GM23338 (cell line): ENCODE measurements at regions not wholly inside any gene's neighbourhood (a gene's known extent, or its start where the extent isn't known, plus 50 kb on each side); places are given as distances from the start of the nearest gene placed in this dataset.

Experiments
- ATAC-seq: fragments of 200-7000 bp; cut with Tn5 transposase; 3 replicates; pipeline ENCODE4 v1.9.1; 2020
- DNase-seq: peaks from one replicate; pipeline ENCODE4 v3.0.0-alpha.2; 2015; ENCODE audit warnings: low spot score
- H2AFZ ChIP-seq: fragments of 200-600 bp; sonication (generic); 2 replicates; pipeline ENCODE4 v1.8.0; 2016; ENCODE audit warnings: antibody characterized with exemption, mild to moderate bottlenecking, moderate library complexity
- H3F3A ChIP-seq: fragments of 200-600 bp; sonication (generic); replicated peaks from 2 replicates; pipeline ENCODE4 v1.8.0; 2017; ENCODE audit warnings: antibody characterized with exemption, mixed run types, low read depth
- H3K27ac ChIP-seq: fragments of 200-600 bp; sonication (generic); 2 replicates; pipeline ENCODE4 v1.6.1; 2016; ENCODE audit warnings: low read depth
- H3K27me3 ChIP-seq: fragments of 200-600 bp; sonication (generic); 2 replicates; pipeline ENCODE4 v1.8.0; 2016; ENCODE audit warnings: mild to moderate bottlenecking, mixed run types, moderate library complexity; ENCODE audit not compliant: insufficient read depth
- H3K36me3 ChIP-seq: fragments of 200-600 bp; sonication (generic); 2 replicates; pipeline ENCODE4 v1.8.0; 2016; ENCODE audit warnings: mild to moderate bottlenecking; ENCODE audit not compliant: insufficient read depth
- H3K4me1 ChIP-seq: fragments of 200-600 bp; sonication (generic); 2 replicates; pipeline ENCODE4 v1.8.0; 2016; ENCODE audit warnings: mild to moderate bottlenecking, moderate library complexity; ENCODE audit not compliant: insufficient read depth
- H3K4me2 ChIP-seq: fragments of 200-600 bp; sonication (generic); 2 replicates; pipeline ENCODE4 v1.7.1; 2017; ENCODE audit warnings: mixed run types
- H3K4me3 ChIP-seq: fragments of 200-600 bp; sonication (generic); 2 replicates; pipeline ENCODE4 v1.6.1; 2016; ENCODE audit warnings: mixed run types
- H3K79me2 ChIP-seq: fragments of 200-600 bp; sonication (generic); replicated peaks from 2 replicates; pipeline ENCODE4 v1.8.0; 2017; ENCODE audit warnings: mild to moderate bottlenecking; ENCODE audit not compliant: insufficient read depth
- H3K9me2 ChIP-seq: fragments of 200-600 bp; sonication (generic); 2 replicates; pipeline ENCODE4 v1.8.0; 2017; ENCODE audit not compliant: insufficient read depth
- H4K20me1 ChIP-seq: fragments of 200-600 bp; sonication (generic); replicated peaks from 2 replicates; pipeline ENCODE4 v1.8.0; 2017; ENCODE audit warnings: mild to moderate bottlenecking; ENCODE audit not compliant: insufficient read depth
- H3K27ac Mint-ChIP-seq: 2 replicates; pipeline ENCODE4 v1.8.0; 2020; ENCODE audit warnings: inconsistent platforms, mild to moderate bottlenecking, moderate library complexity, mixed read lengths
- H3K27me3 Mint-ChIP-seq: 3 replicates; pipeline ENCODE4 v1.8.0; 2022; ENCODE audit warnings: low read depth, mild to moderate bottlenecking, moderate library complexity, mixed read lengths, inconsistent platforms; ENCODE audit not compliant: insufficient read depth, poor library complexity
- H3K36me3 Mint-ChIP-seq: 3 replicates; pipeline ENCODE4 v1.8.0; 2021; ENCODE audit warnings: low read depth, mild to moderate bottlenecking, inconsistent platforms, moderate library complexity, mixed read lengths
- H3K4me1 Mint-ChIP-seq: 3 replicates; pipeline ENCODE4 v1.8.0; 2020; ENCODE audit warnings: mild to moderate bottlenecking, inconsistent platforms, mixed read lengths
- H3K4me3 Mint-ChIP-seq: 3 replicates; pipeline ENCODE4 v1.8.0; 2021; ENCODE audit warnings: moderate library complexity, mild to moderate bottlenecking, inconsistent platforms, mixed read lengths
- H3K9me3 Mint-ChIP-seq: 3 replicates; pipeline ENCODE4 v1.8.0; 2020; ENCODE audit warnings: moderate library complexity, mild to moderate bottlenecking, inconsistent platforms, mixed read lengths
- EZH2 ChIP-seq: fragments of 200-600 bp; sonication (generic); IDR thresholded peaks from one replicate; pipeline ENCODE4 v1.8.0; 2017; ENCODE audit warnings: antibody characterized with exemption, mild to moderate bottlenecking, low read depth; ENCODE audit not compliant: unreplicated experiment
- EZH2phosphoT487 ChIP-seq: fragments of 200-600 bp; sonication (generic); IDR thresholded peaks from one replicate; pipeline ENCODE4 v1.8.1; 2018; ENCODE audit warnings: antibody characterized with exemption; ENCODE audit not compliant: unreplicated experiment
- JUNB ChIP-seq: IDR thresholded peaks from one replicate; pipeline ENCODE4 v1.6.1; 2016; ENCODE audit warnings: antibody characterized with exemption; ENCODE audit not compliant: unreplicated experiment
- ZNF331 ChIP-seq: fragments of 250-450 bp; sonication (Bioruptor Pico); IDR thresholded peaks from 2 replicates; pipeline ENCODE4 v1.5.0; 2020; ENCODE audit warnings: low read depth, mild to moderate bottlenecking, moderate library complexity
- TF ChIP-seq, protein P1 (sequence below): fragments of 250-450 bp; sonication (Bioruptor Pico); IDR thresholded peaks from 2 replicates; pipeline ENCODE4 v1.5.0; 2020; ENCODE audit warnings: mild to moderate bottlenecking, moderate library complexity
- TF ChIP-seq, protein P2 (sequence below), 2 experiments: fragments of 200-600 bp in 1 of 2; sonication (generic) in 1 of 2; conservative IDR thresholded peaks; 2 replicates each; pipeline versions ENCODE4 v1.5.1 to v1.6.1; 2016 to 2017; ENCODE audit warnings: antibody characterized with exemption in 2 of 2, low read depth in 2 of 2, mild to moderate bottlenecking in 2 of 2, moderate library complexity in 1 of 2

GRCh38 chr6:148044261-148044751, 298.3 kb upstream of the SASH1 start (continued):
- TF ChIP-seq, protein P1, sequence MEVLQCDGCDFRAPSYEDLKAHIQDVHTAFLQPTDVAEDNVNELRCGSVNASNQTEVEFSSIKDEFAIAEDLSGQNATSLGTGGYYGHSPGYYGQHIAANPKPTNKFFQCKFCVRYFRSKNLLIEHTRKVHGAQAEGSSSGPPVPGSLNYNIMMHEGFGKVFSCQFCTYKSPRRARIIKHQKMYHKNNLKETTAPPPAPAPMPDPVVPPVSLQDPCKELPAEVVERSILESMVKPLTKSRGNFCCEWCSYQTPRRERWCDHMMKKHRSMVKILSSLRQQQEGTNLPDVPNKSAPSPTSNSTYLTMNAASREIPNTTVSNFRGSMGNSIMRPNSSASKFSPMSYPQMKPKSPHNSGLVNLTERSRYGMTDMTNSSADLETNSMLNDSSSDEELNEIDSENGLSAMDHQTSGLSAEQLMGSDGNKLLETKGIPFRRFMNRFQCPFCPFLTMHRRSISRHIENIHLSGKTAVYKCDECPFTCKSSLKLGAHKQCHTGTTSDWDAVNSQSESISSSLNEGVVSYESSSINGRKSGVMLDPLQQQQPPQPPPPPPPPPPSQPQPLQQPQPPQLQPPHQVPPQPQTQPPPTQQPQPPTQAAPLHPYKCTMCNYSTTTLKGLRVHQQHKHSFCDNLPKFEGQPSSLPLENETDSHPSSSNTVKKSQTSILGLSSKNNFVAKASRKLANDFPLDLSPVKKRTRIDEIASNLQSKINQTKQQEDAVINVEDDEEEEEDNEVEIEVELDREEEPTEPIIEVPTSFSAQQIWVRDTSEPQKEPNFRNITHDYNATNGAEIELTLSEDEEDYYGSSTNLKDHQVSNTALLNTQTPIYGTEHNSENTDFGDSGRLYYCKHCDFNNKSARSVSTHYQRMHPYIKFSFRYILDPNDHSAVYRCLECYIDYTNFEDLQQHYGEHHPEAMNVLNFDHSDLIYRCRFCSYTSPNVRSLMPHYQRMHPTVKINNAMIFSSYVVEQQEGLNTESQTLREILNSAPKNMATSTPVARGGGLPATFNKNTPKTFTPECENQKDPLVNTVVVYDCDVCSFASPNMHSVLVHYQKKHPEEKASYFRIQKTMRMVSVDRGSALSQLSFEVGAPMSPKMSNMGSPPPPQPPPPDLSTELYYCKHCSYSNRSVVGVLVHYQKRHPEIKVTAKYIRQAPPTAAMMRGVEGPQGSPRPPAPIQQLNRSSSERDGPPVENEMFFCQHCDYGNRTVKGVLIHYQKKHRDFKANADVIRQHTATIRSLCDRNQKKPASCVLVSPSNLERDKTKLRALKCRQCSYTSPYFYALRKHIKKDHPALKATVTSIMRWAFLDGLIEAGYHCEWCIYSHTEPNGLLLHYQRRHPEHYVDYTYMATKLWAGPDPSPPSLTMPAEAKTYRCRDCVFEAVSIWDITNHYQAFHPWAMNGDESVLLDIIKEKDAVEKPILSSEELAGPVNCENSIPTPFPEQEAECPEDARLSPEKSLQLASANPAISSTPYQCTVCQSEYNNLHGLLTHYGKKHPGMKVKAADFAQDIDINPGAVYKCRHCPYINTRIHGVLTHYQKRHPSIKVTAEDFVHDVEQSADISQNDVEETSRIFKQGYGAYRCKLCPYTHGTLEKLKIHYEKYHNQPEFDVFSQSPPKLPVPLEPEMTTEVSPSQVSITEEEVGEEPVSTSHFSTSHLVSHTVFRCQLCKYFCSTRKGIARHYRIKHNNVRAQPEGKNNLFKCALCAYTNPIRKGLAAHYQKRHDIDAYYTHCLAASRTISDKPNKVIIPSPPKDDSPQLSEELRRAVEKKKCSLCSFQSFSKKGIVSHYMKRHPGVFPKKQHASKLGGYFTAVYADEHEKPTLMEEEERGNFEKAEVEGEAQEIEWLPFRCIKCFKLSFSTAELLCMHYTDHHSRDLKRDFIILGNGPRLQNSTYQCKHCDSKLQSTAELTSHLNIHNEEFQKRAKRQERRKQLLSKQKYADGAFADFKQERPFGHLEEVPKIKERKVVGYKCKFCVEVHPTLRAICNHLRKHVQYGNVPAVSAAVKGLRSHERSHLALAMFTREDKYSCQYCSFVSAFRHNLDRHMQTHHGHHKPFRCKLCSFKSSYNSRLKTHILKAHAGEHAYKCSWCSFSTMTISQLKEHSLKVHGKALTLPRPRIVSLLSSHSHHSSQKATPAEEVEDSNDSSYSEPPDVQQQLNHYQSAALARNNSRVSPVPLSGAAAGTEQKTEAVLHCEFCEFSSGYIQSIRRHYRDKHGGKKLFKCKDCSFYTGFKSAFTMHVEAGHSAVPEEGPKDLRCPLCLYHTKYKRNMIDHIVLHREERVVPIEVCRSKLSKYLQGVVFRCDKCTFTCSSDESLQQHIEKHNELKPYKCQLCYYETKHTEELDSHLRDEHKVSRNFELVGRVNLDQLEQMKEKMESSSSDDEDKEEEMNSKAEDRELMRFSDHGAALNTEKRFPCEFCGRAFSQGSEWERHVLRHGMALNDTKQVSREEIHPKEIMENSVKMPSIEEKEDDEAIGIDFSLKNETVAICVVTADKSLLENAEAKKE (CRISPR knock-in tag): no peak
- no peak for TF ChIP-seq EZH2phosphoT487

- H3K4me2 ChIP-seq: no peak overlapping the region
Observed at GRCh38 chr6:148044921-148045320, 297.7 kb upstream of the SASH1 start.

More at GRCh38 chr6:148044921-148045320, 297.7 kb upstream of the SASH1 start:
- no peak overlapping the region for H2AFZ ChIP-seq
- no peak overlapping the region for H3K4me3 Mint-ChIP-seq
- no peaks in the 10 kb centered on the region for H3K4me1 ChIP-seq
- H3K27me3 Mint-ChIP-seq: no peaks in the 10 kb centered on the region
- peaks cover 10% of the 10 kb centered on the region for H3K9me3 Mint-ChIP-seq
- H3F3A ChIP-seq: no peaks in the 10 kb centered on the region
- no peak overlapping the region for H3K27ac Mint-ChIP-seq
- no peak overlapping the region for H3K27ac ChIP-seq
- DNase-seq: no peak
- no peaks in the 10 kb centered on the region for H3K4me1 Mint-ChIP-seq
- H3K27me3 ChIP-seq: no peaks in the 10 kb centered on the region
- no peaks in the 10 kb centered on the region for H3K79me2 ChIP-seq
- TF ChIP-seq EZH2 (no peak), EZH2phosphoT487 (no peak), JUNB (no peak), ZNF331 (no peak)
- TF ChIP-seq, protein P1 (CRISPR knock-in tag): no peak
- TF ChIP-seq, protein P2, sequence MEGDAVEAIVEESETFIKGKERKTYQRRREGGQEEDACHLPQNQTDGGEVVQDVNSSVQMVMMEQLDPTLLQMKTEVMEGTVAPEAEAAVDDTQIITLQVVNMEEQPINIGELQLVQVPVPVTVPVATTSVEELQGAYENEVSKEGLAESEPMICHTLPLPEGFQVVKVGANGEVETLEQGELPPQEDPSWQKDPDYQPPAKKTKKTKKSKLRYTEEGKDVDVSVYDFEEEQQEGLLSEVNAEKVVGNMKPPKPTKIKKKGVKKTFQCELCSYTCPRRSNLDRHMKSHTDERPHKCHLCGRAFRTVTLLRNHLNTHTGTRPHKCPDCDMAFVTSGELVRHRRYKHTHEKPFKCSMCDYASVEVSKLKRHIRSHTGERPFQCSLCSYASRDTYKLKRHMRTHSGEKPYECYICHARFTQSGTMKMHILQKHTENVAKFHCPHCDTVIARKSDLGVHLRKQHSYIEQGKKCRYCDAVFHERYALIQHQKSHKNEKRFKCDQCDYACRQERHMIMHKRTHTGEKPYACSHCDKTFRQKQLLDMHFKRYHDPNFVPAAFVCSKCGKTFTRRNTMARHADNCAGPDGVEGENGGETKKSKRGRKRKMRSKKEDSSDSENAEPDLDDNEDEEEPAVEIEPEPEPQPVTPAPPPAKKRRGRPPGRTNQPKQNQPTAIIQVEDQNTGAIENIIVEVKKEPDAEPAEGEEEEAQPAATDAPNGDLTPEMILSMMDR (conservative IDR thresholded peaks at IDR 0.05; ENCODE audit: low read depth in 2 of 2): no peak
- peaks cover 3% of the 10 kb centered on the region; the same call in 1 of the 2 replicates for H3K9me2 ChIP-seq
- no peak overlapping the region for H3K4me3 ChIP-seq
- peaks cover 5% of the 10 kb centered on the region; the same call in 1 of the 3 replicates for H3K36me3 Mint-ChIP-seq
- no peak for ATAC-seq
- H3K36me3 ChIP-seq: no peaks in the 10 kb centered on the region
- H4K20me1 ChIP-seq: no peaks in the 10 kb centered on the region
